B cell (primary cell): ENCODE measurements at regions not wholly inside any gene's neighbourhood (a gene's known extent, or its start where the extent isn't known, plus 50 kb on each side); places are given as distances from the start of the nearest gene placed in this dataset.

Experiments used
- ATAC-seq: fragments of 200-7000 bp; cut with Tn5 transposase; one replicate; pipeline ENCODE4 v1.10.0; 2021; ENCODE audit warnings: low read depth, mild to moderate bottlenecking, moderate number of reproducible peaks, moderate library complexity
- CTCF ChIA-PET: fragments of 350-600 bp; sonication (Branson Sonifier 250); formaldehyde crosslinking; loops from one replicate; lab custom pipeline; 2021; ENCODE audit warnings: antibody characterized with exemption, inconsistent platforms; lab: Charles Lee
- POLR2A ChIA-PET: fragments of 350-600 bp; sonication (Branson Sonifier 250); formaldehyde crosslinking; loops from one replicate; lab custom pipeline; 2021; ENCODE audit warnings: antibody characterized with exemption; lab: Charles Lee
- DNase-seq: peaks from one replicate; pipeline ENCODE4 v3.0.0; 2013
- H2AFZ ChIP-seq: 2 replicates; pipeline ENCODE4 v1.6.1; 2012; ENCODE audit warnings: mild to moderate bottlenecking, low read depth, low read length; ENCODE audit not compliant: insufficient read depth, poor library complexity, severe bottlenecking
- H3K27ac ChIP-seq, 2 donors: 1 replicate in 1 of 2; 2 replicates in 1 of 2; pipeline ENCODE4 v1.5.1; 2012 to 2013; ENCODE audit warnings: low read length in 2 of 2, mild to moderate bottlenecking in 2 of 2, moderate library complexity in 1 of 2
- H3K27me3 ChIP-seq, 4 experiments: fragments of 200-600 bp in 1 of 4; sonication (generic) in 1 of 4; replicated peaks in 1 of 4; 1 replicate in 2 of 4; 2 replicates in 2 of 4; pipeline versions ENCODE4 v1.6.1 to v1.7.0; 2013 to 2016; ENCODE audit warnings: low read length in 3 of 4, mild to moderate bottlenecking in 2 of 4, mixed read lengths in 1 of 4, moderate library complexity in 1 of 4; ENCODE audit not compliant: insufficient read depth in 4 of 4, control insufficient read depth in 3 of 4; ENCODE audit errors: control extremely low read depth in 1 of 4
- H3K36me3 ChIP-seq, 2 experiments: replicated peaks in 1 of 2; 1 replicate in 1 of 2; 2 replicates in 1 of 2; pipeline versions ENCODE4 v1.6.1 to v1.7.1; 2013; ENCODE audit warnings: low read length in 1 of 2; ENCODE audit not compliant: insufficient read depth in 2 of 2, control insufficient read depth in 1 of 2; ENCODE audit errors: control extremely low read depth in 1 of 2, extremely low read depth in 1 of 2
- H3K4me1 ChIP-seq, 2 donors: fragments of 200-600 bp in 1 of 2; sonication (generic) in 1 of 2; 1 replicate in 1 of 2; 2 replicates in 1 of 2; pipeline versions ENCODE4 v1.5.1 to v1.6.1; 2013 to 2017; ENCODE audit warnings: low read length in 2 of 2; ENCODE audit not compliant: control insufficient read depth in 2 of 2, insufficient read depth in 2 of 2
- H3K4me2 ChIP-seq: replicated peaks from 2 replicates; pipeline ENCODE3; 2012; ENCODE audit warnings: mild to moderate bottlenecking, low read depth, low read length; ENCODE audit not compliant: poor library complexity, severe bottlenecking
- H3K4me3 ChIP-seq, 5 experiments: fragments of 200-600 bp in 1 of 5; sonication (generic) in 1 of 5; 1 replicate in 3 of 5; 2 replicates in 2 of 5; pipeline versions ENCODE4 v1.5.1 to v1.7.0; 2011 to 2016; ENCODE audit warnings: low read length in 4 of 5, mild to moderate bottlenecking in 4 of 5, low read depth in 2 of 5, control low read depth in 1 of 5, moderate library complexity in 1 of 5; ENCODE audit not compliant: insufficient read depth in 1 of 5; ENCODE audit errors: control extremely low read depth in 1 of 5, extremely low read depth in 1 of 5
- H3K79me2 ChIP-seq: fragments of 200-600 bp; sonication (generic); one replicate; pipeline ENCODE4 v1.6.0; 2016; ENCODE audit warnings: low read length; ENCODE audit not compliant: control insufficient read depth, insufficient read depth
- H3K9ac ChIP-seq: fragments of 200-600 bp; sonication (generic); 2 replicates; pipeline ENCODE4 v1.6.1; 2017; ENCODE audit warnings: mild to moderate bottlenecking, low read length, moderate library complexity
- H3K9me3 ChIP-seq, 3 donors: one replicate each; pipeline versions ENCODE4 v1.6.1 to v1.7.1; 2013; ENCODE audit warnings: low read length in 2 of 3; ENCODE audit not compliant: control insufficient read depth in 2 of 3, insufficient read depth in 1 of 3; ENCODE audit errors: control extremely low read depth in 1 of 3
- H4K20me1 ChIP-seq: 2 replicates; pipeline ENCODE4 v1.6.0; 2012; ENCODE audit warnings: mild to moderate bottlenecking, low read length; ENCODE audit not compliant: insufficient read depth, control insufficient read depth, poor library complexity, severe bottlenecking
- H3K27ac Mint-ChIP-seq: one replicate; pipeline ENCODE4 v1.8.0; 2021; ENCODE audit warnings: mixed read lengths
- H3K27me3 Mint-ChIP-seq: one replicate; pipeline ENCODE4 v1.8.0; 2021; ENCODE audit warnings: mixed read lengths
- H3K4me1 Mint-ChIP-seq: one replicate; pipeline ENCODE4 v1.8.0; 2021; ENCODE audit warnings: mixed read lengths
- H3K4me3 Mint-ChIP-seq: one replicate; pipeline ENCODE4 v1.8.0; 2021; ENCODE audit warnings: mixed read lengths
- H3K9me3 Mint-ChIP-seq: one replicate; pipeline ENCODE4 v1.8.0; 2022; ENCODE audit warnings: mixed read lengths; ENCODE audit not compliant: insufficient read depth
- CTCF ChIP-seq: fragments of 200-600 bp; IDR thresholded peaks from one replicate; pipeline ENCODE4 v1.8.0; 2022; ENCODE audit warnings: antibody characterized with exemption, mild to moderate bottlenecking
- EZH2 ChIP-seq: IDR thresholded peaks from 2 replicates; pipeline ENCODE4 v1.6.1; 2012; ENCODE audit warnings: borderline replicate concordance, low read depth, mild to moderate bottlenecking, moderate library complexity, low read length; ENCODE audit not compliant: insufficient read depth, poor library complexity, severe bottlenecking
- WGBS: methylation state at CpG from one replicate; pipeline ENCODE4 v1.1.5; 2013; ENCODE audit warnings: missing lambda C conversion rate; ENCODE audit not compliant: insufficient coverage; 5-methylcytosine and 5-hydroxymethylcytosine counted together
- intact Hi-C: fragments of 100-400 bp; cut with micrococcal nuclease; formaldehyde crosslinking; loops from one replicate; pipeline ENCODE4 v1.10.0; 2022

GRCh38 chr3:88773766-88774165 is 333.7 kb upstream of the EPHA3 start:
- no peak overlapping the region for H3K9ac ChIP-seq
- no peaks in the 10 kb centered on the region for H3K4me1 Mint-ChIP-seq
- peaks cover 2% of the 10 kb centered on the region for H3K9me3 Mint-ChIP-seq
- H4K20me1 ChIP-seq = no peaks in the 10 kb centered on the region
- no peak overlapping the region for H3K4me3 ChIP-seq
- no peaks in the 10 kb centered on the region for H3K27me3 ChIP-seq
- CTCF ChIA-PET = no interaction called here
- DNase-seq = no peak
- TF ChIP-seq CTCF (no peak), EZH2 (no peak)
- no peak overlapping the region for H3K4me3 Mint-ChIP-seq
- no peak overlapping the region for H3K27ac ChIP-seq
- intact Hi-C loops = no loop called here
- H3K9me3 ChIP-seq = no peaks in the 10 kb centered on the region
- no peak overlapping the region for H3K4me2 ChIP-seq
- H3K27me3 Mint-ChIP-seq = no peaks in the 10 kb centered on the region
- no peaks in the 10 kb centered on the region for H3K36me3 ChIP-seq
- H3K79me2 ChIP-seq = no peaks in the 10 kb centered on the region
- no peaks in the 10 kb centered on the region for H3K4me1 ChIP-seq
- H3K27ac Mint-ChIP-seq = no peak overlapping the region
- POLR2A ChIA-PET = no interaction called here
- H2AFZ ChIP-seq = no peak overlapping the region
- ATAC-seq = no peak

- CTCF ChIA-PET = no interaction called here
- Histone ChIP-seq H3K79me2 (no peaks in the 10 kb centered on the region), H3K9me3 (no peaks in the 10 kb centered on the region), H3K27ac (no peak overlapping the region), H3K4me2 (no peak overlapping the region), H4K20me1 (no peaks in the 10 kb centered on the region), H3K4me3 (no peak overlapping the region), H3K9ac (no peak overlapping the region), H3K36me3 (no peaks in the 10 kb centered on the region), H3K27me3 (no peaks in the 10 kb centered on the region), H2AFZ (no peak overlapping the region), H3K4me1 (no peaks in the 10 kb centered on the region)
- no peak for ATAC-seq
- Mint-ChIP-seq H3K27ac (no peak overlapping the region), H3K4me1 (no peaks in the 10 kb centered on the region), H3K9me3 (peaks cover under 1% of the 10 kb centered on the region), H3K27me3 (no peaks in the 10 kb centered on the region), H3K4me3 (no peak overlapping the region)
- no peak for TF ChIP-seq CTCF
- TF ChIP-seq EZH2 = no peak
- POLR2A ChIA-PET = no interaction called here
- intact Hi-C loops = no loop called here
- no peak for DNase-seq
- 92% methylated on average over 2 of the region's 3 CpGs for WGBS
These were observed 332.3 kb upstream of the EPHA3 start for GRCh38 chr3:88775026-88775690.
